ENCODE measurements at regions not wholly inside any gene's neighbourhood (a gene's known extent, or its start where the extent isn't known, plus 50 kb on each side); places are given as distances from the start of the nearest gene placed in this dataset.

DNA sequence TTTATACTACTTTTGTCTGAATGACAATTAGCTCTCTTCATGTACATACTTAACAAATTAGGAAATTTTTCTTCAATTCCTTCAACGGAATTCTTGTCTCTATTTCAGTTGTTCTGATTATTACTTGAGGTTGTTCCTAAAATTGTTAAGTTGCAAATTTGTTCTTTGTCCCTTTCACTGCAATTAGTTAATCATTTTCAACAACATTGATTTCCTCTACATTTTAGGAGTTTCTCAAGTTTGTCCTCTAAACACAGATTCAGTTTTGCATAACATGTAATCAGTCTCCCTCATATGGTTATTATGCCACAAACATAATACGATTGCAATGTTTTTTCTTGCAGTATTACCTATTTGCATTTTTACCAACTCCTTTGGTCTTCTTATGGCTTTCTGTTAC, 283.5 kb downstream of the SV2B start:
- H3K4me3 ChIP-seq, result no peak overlapping the region
- H3K4me1 ChIP-seq (replicated peaks), result no peaks in the 10 kb centered on the region
- no peak for DNase-seq (ENCODE audit: low spot score)
- TF ChIP-seq, protein P1, sequence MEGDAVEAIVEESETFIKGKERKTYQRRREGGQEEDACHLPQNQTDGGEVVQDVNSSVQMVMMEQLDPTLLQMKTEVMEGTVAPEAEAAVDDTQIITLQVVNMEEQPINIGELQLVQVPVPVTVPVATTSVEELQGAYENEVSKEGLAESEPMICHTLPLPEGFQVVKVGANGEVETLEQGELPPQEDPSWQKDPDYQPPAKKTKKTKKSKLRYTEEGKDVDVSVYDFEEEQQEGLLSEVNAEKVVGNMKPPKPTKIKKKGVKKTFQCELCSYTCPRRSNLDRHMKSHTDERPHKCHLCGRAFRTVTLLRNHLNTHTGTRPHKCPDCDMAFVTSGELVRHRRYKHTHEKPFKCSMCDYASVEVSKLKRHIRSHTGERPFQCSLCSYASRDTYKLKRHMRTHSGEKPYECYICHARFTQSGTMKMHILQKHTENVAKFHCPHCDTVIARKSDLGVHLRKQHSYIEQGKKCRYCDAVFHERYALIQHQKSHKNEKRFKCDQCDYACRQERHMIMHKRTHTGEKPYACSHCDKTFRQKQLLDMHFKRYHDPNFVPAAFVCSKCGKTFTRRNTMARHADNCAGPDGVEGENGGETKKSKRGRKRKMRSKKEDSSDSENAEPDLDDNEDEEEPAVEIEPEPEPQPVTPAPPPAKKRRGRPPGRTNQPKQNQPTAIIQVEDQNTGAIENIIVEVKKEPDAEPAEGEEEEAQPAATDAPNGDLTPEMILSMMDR (IDR thresholded peaks at IDR 0.05), result no peak
- TF ChIP-seq POLR2AphosphoS5 (IDR thresholded peaks at IDR 0.05) (no peak), POLR2A (IDR thresholded peaks at IDR 0.05) (no peak)
- H3K27me3 ChIP-seq (replicated peaks; ENCODE audit: insufficient read depth), result no peaks in the 10 kb centered on the region
- intact Hi-C loops (cut with DNase I), result no loop called here
- no peak overlapping the region for H3K27ac ChIP-seq
- no peaks in the 10 kb centered on the region for H3K36me3 ChIP-seq
- H3K9me3 ChIP-seq, result no peaks in the 10 kb centered on the region
- 90% methylated on average over 2 of the region's 2 CpGs for WGBS

GRCh38 chr15:91384189-91384730, 284.2 kb downstream of the SV2B start:
- Histone ChIP-seq H3K27ac (no peak overlapping the region), H3K4me1 (replicated peaks) (no peaks in the 10 kb centered on the region), H3K9me3 (no peaks in the 10 kb centered on the region), H3K36me3 (no peaks in the 10 kb centered on the region), H3K4me3 (no peak overlapping the region), H3K27me3 (replicated peaks; ENCODE audit: insufficient read depth) (no peaks in the 10 kb centered on the region)
- TF ChIP-seq POLR2AphosphoS5 (IDR thresholded peaks at IDR 0.05), result no peak
- no peak for TF ChIP-seq POLR2A (IDR thresholded peaks at IDR 0.05)
- TF ChIP-seq, protein P1 (IDR thresholded peaks at IDR 0.05), result no peak
- WGBS, result 88% methylated on average over 6 of the region's 6 CpGs
- intact Hi-C loops (cut with DNase I), result no loop called here
- no peak for DNase-seq (ENCODE audit: low spot score)

GRCh38 chr15:91385311-91385710, 285.3 kb downstream of the SV2B start:
- DNase-seq (ENCODE audit: low spot score), result no peak
- Histone ChIP-seq H3K36me3 (no peaks in the 10 kb centered on the region), H3K4me1 (replicated peaks) (no peaks in the 10 kb centered on the region), H3K4me3 (no peak overlapping the region), H3K27me3 (replicated peaks; ENCODE audit: insufficient read depth) (no peaks in the 10 kb centered on the region), H3K27ac (no peak overlapping the region), H3K9me3 (no peaks in the 10 kb centered on the region)
- WGBS, result 0% methylated on average over 1 of the region's 1 CpG
- TF ChIP-seq, protein P1 (IDR thresholded peaks at IDR 0.05), result no peak
- no peak for TF ChIP-seq POLR2A (IDR thresholded peaks at IDR 0.05)
- TF ChIP-seq POLR2AphosphoS5 (IDR thresholded peaks at IDR 0.05), result no peak
- intact Hi-C loops (cut with DNase I), result no loop called here

GRCh38 chr15:91393186-91393585, 293.1 kb downstream of the SV2B start:
- no peaks in the 10 kb centered on the region for H3K36me3 ChIP-seq
- TF ChIP-seq POLR2A (IDR thresholded peaks at IDR 0.05) (no peak), POLR2AphosphoS5 (IDR thresholded peaks at IDR 0.05) (no peak)
- TF ChIP-seq, protein P1 (IDR thresholded peaks at IDR 0.05), result no peak
- no peak overlapping the region for H3K27ac ChIP-seq
- intact Hi-C loops (cut with DNase I), result no loop called here
- DNase-seq (ENCODE audit: low spot score), result no peak
- no peaks in the 10 kb centered on the region for H3K4me1 ChIP-seq (replicated peaks)
- 77% methylated on average over 6 of the region's 6 CpGs for WGBS
- H3K9me3 ChIP-seq, result no peaks in the 10 kb centered on the region
- H3K4me3 ChIP-seq, result no peak overlapping the region
- H3K27me3 ChIP-seq (replicated peaks; ENCODE audit: insufficient read depth), result no peaks in the 10 kb centered on the region

GRCh38 chr15:91400481-91400880, 300.4 kb downstream of the SV2B start:
- no peak for DNase-seq (ENCODE audit: low spot score)
- H3K4me3 ChIP-seq, result no peak overlapping the region
- TF ChIP-seq, protein P1 (IDR thresholded peaks at IDR 0.05), result no peak
- TF ChIP-seq POLR2A (IDR thresholded peaks at IDR 0.05) (no peak), POLR2AphosphoS5 (IDR thresholded peaks at IDR 0.05) (no peak)
- H3K9me3 ChIP-seq, result no peaks in the 10 kb centered on the region
- no peaks in the 10 kb centered on the region for H3K4me1 ChIP-seq (replicated peaks)
- no peak overlapping the region for H3K27ac ChIP-seq
- H3K36me3 ChIP-seq, result no peaks in the 10 kb centered on the region
- intact Hi-C loops (cut with DNase I), result no loop called here
- H3K27me3 ChIP-seq (replicated peaks; ENCODE audit: insufficient read depth), result no peaks in the 10 kb centered on the region
- WGBS, result 92% methylated on average over 1 of the region's 1 CpG
